Activated T-helper 2 cell treated with anti-CD3 and anti-CD28 coated beads, Interferon-gamma antibody, Interleukin-2, Interleukin-4, amounts not matched to agents 10 μg/mL and 5 μg/mL and 100 μg/mL, durations not matched to agents 14 hours and 24 hours and 36 hours (primary cell): ENCODE measurements at regions not wholly inside any gene's neighbourhood (a gene's known extent, or its start where the extent isn't known, plus 50 kb on each side); places are given as distances from the start of the nearest gene placed in this dataset.

Source experiments
- DNase-seq: peaks from one replicate; pipeline ENCODE4 v3.0.0; 2021; ENCODE audit warnings: low spot score
- H3K27ac Mint-ChIP-seq: one replicate; pipeline ENCODE4 v1.8.0; 2021; ENCODE audit warnings: mixed read lengths
- H3K27me3 Mint-ChIP-seq: one replicate; pipeline ENCODE4 v1.8.0; 2021; ENCODE audit warnings: low read depth, mixed read lengths
- H3K36me3 Mint-ChIP-seq: one replicate; pipeline ENCODE4 v1.8.0; 2021; ENCODE audit warnings: low read depth, mixed read lengths
- H3K4me1 Mint-ChIP-seq: one replicate; pipeline ENCODE4 v1.8.0; 2021; ENCODE audit warnings: low read depth, mixed read lengths
- H3K4me3 Mint-ChIP-seq: one replicate; pipeline ENCODE4 v1.8.0; 2021; ENCODE audit warnings: low read depth, mild to moderate bottlenecking, moderate library complexity, mixed read lengths
- H3K9me3 Mint-ChIP-seq: one replicate; pipeline ENCODE4 v1.8.0; 2021; ENCODE audit warnings: mixed read lengths
- intact Hi-C: fragments of 100-400 bp; cut with micrococcal nuclease; formaldehyde crosslinking; loops from one replicate; pipeline ENCODE4 v1.15.1; 2023

DNA sequence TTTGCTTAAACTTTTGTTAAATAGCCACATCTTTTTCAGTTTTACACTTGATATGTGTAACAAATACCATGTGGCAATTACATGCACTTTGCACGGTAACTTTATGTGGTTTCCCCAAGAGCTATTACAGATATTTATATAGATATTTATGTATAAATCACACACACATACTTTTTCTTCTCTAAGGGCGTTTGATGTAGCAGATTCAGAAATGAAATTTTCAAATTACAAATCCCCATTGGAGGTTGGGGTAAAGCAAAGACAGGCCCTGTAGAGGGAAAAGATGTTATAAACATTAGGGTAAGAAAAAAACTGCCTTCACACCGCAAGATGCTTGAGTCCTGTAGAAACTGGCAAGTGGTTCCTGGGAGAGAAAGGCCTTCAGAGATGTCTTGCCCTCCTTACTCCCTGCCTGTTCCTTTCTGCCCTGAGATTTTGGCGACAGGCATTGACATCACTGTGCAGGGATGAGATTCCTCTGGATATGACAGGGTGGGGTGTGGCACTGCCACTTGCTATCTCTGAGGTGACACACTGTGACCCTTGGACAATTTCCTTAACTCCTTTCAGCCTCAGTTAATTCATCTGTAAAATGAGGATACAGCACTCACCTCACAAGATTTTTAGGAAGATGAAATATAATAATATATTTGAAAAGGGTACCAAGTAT, 177.9 kb upstream of the TUT7 start:
- no peaks in the 10 kb centered on the region for H3K36me3 Mint-ChIP-seq
- H3K27me3 Mint-ChIP-seq, result no peaks in the 10 kb centered on the region
- no peak overlapping the region for H3K4me3 Mint-ChIP-seq
- intact Hi-C loops, result no loop called here
- no peaks in the 10 kb centered on the region for H3K9me3 Mint-ChIP-seq
- DNase-seq, result no peak
- H3K4me1 Mint-ChIP-seq, result no peaks in the 10 kb centered on the region
- H3K27ac Mint-ChIP-seq, result no peak overlapping the region

DNA sequence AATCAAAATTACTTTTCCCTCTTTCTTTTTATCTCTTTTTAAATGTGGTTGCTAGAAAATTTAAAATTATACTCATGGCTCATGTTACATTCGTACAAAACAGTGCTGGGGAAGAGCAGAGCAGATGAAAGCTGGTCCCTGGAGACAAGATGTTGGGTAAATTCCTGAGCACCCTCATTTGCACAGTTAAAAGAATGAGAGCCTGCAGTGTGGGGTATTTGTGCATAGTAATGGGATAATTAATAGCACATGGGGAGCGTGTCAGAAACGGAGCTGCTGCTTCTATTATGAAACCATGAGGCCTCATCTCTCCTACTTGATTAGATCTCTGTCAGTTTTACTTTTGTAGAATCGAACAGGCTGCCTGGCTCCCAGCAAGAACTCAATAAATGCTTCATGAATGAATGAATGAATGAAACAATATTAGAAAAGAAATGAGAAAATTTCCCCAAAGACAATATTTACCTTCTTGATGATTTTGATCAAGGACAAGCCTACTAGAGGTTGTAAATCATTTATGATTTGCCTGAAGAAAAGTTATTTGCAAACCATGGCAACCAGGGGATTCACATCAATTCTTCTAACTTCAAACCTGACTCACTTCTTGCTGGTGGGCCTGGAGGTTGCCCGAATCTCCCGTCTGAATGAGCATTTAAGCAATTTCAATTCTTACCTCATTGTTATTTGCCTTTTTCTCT, 177.2 kb upstream of the TUT7 start:
- Mint-ChIP-seq H3K4me1 (no peaks in the 10 kb centered on the region), H3K36me3 (no peaks in the 10 kb centered on the region), H3K27ac (no peak overlapping the region), H3K4me3 (no peak overlapping the region), H3K27me3 (no peaks in the 10 kb centered on the region), H3K9me3 (no peaks in the 10 kb centered on the region)
- intact Hi-C loops, result no loop called here
- DNase-seq, result no peak

GRCh38 chr9:86529496-86530275, 175.5 kb upstream of the TUT7 start:
- no peak overlapping the region for H3K27ac Mint-ChIP-seq
- no peak overlapping the region for H3K4me3 Mint-ChIP-seq
- no peaks in the 10 kb centered on the region for H3K36me3 Mint-ChIP-seq
- no peaks in the 10 kb centered on the region for H3K27me3 Mint-ChIP-seq
- H3K9me3 Mint-ChIP-seq, result no peaks in the 10 kb centered on the region
- no peaks in the 10 kb centered on the region for H3K4me1 Mint-ChIP-seq
- DNase-seq, result no peak
- intact Hi-C loops, result no loop called here

- no peaks in the 10 kb centered on the region for H3K27me3 Mint-ChIP-seq
- intact Hi-C loops, result no loop called here
- H3K4me1 Mint-ChIP-seq, result no peaks in the 10 kb centered on the region
- H3K36me3 Mint-ChIP-seq, result no peaks in the 10 kb centered on the region
- H3K4me3 Mint-ChIP-seq, result no peak overlapping the region
- no peak for DNase-seq
- H3K27ac Mint-ChIP-seq, result no peak overlapping the region
- no peaks in the 10 kb centered on the region for H3K9me3 Mint-ChIP-seq
Observed at GRCh38 chr9:86526021-86526420, 171.8 kb upstream of the TUT7 start.

DNA sequence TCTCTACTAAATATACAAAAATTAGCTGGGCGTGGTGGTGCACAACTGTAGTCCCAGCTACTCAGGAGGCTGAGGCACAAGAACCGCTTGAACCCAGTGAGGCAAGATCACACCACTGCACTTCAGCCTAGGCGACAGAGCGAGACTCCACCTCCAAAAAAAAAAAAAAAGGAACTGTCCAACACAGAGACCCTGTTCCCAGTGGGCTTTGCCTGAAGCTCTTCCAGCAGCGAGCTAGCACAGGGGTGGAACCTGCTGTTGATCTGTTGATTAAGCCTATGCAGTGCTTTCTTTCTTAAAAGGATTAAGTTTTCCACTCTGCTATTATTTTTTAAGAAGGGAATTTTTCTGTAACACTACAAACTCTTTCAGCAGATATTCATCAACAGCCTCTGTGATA, 171.0 kb upstream of the TUT7 start:
- no peaks in the 10 kb centered on the region for H3K36me3 Mint-ChIP-seq
- no peaks in the 10 kb centered on the region for H3K9me3 Mint-ChIP-seq
- H3K27me3 Mint-ChIP-seq, result no peaks in the 10 kb centered on the region
- H3K4me1 Mint-ChIP-seq, result no peaks in the 10 kb centered on the region
- intact Hi-C loops, result no loop called here
- DNase-seq, result no peak
- no peak overlapping the region for H3K27ac Mint-ChIP-seq
- H3K4me3 Mint-ChIP-seq, result no peak overlapping the region

DNA sequence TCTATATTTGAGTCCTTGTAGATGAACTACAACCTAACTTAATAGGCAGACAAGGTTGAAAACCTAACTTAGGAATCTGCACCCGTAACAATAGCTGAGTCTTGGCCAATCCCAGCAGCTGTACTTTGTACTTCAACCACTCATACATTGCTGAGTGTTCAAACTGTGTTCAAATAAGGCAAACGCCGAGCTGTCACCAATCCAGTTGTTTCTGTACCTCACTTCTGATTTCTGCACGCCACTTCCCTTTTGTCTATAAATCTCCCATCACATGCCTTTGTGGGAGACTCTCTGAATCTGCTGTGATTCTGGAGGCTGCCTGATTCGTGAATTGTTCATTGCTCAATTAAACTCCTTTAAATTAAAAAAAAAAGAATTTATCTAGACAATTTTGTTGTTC, 167.8 kb upstream of the TUT7 start:
- Mint-ChIP-seq H3K4me3 (no peak overlapping the region), H3K27ac (no peak overlapping the region), H3K9me3 (no peaks in the 10 kb centered on the region), H3K4me1 (no peaks in the 10 kb centered on the region), H3K27me3 (no peaks in the 10 kb centered on the region), H3K36me3 (no peaks in the 10 kb centered on the region)
- DNase-seq, result no peak
- intact Hi-C loops, result no loop called here

DNA sequence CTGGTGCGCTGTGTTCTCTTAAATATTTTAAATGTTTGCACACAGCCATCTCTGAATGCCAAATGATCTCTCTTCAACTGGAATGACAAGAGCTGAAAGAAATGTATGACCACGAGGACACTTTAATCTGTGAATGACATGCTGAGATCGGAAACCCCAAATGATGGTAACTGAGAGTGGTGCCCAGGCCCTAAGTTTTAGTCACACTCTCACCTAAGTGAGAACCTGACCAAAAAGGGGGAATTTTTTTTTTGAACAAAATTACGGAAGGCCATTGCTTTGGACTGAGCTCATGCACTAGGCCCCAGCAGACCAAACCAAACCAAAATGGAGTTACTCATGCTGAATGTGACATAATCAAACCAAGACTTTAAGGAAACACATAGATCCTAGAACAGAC, 167.1 kb upstream of the TUT7 start:
- intact Hi-C loops, result no loop called here
- H3K36me3 Mint-ChIP-seq, result no peaks in the 10 kb centered on the region
- H3K27ac Mint-ChIP-seq, result no peak overlapping the region
- H3K4me1 Mint-ChIP-seq, result no peaks in the 10 kb centered on the region
- DNase-seq, result no peak
- H3K4me3 Mint-ChIP-seq, result no peak overlapping the region
- no peaks in the 10 kb centered on the region for H3K9me3 Mint-ChIP-seq
- H3K27me3 Mint-ChIP-seq, result no peaks in the 10 kb centered on the region

- H3K27me3 Mint-ChIP-seq, result peaks cover 4% of the 10 kb centered on the region
- H3K27ac Mint-ChIP-seq, result no peak overlapping the region
- H3K36me3 Mint-ChIP-seq, result no peaks in the 10 kb centered on the region
- H3K9me3 Mint-ChIP-seq, result no peaks in the 10 kb centered on the region
- intact Hi-C loops, result no loop called here
- DNase-seq, result no peak
- H3K4me3 Mint-ChIP-seq, result no peak overlapping the region
- H3K4me1 Mint-ChIP-seq, result no peaks in the 10 kb centered on the region
Observed at GRCh38 chr9:86519066-86519615, 164.9 kb upstream of the TUT7 start.

DNA sequence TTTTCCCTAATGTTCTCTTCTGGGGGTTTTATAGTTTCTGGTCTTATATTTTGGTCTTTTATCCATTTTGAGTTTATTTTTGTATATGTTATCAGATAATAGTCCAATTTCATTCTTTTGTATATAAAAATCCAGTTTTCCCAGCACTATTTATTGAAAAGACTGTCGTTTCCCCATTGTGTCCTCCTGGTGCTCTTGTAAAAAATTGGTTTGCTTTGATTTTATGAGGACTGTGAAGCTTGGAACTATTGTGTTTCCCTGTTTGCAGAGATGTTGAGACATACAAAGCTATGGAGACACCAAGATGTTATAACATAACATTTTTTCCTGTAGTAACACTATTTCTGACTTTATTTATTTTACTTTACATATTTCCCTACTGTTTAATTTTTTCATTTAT, 163.3 kb upstream of the TUT7 start:
- intact Hi-C loops, result no loop called here
- no peak overlapping the region for H3K27ac Mint-ChIP-seq
- no peak for DNase-seq
- H3K9me3 Mint-ChIP-seq, result no peaks in the 10 kb centered on the region
- H3K4me1 Mint-ChIP-seq, result no peaks in the 10 kb centered on the region
- H3K36me3 Mint-ChIP-seq, result no peaks in the 10 kb centered on the region
- H3K27me3 Mint-ChIP-seq, result peaks cover 4% of the 10 kb centered on the region
- no peak overlapping the region for H3K4me3 Mint-ChIP-seq

DNA sequence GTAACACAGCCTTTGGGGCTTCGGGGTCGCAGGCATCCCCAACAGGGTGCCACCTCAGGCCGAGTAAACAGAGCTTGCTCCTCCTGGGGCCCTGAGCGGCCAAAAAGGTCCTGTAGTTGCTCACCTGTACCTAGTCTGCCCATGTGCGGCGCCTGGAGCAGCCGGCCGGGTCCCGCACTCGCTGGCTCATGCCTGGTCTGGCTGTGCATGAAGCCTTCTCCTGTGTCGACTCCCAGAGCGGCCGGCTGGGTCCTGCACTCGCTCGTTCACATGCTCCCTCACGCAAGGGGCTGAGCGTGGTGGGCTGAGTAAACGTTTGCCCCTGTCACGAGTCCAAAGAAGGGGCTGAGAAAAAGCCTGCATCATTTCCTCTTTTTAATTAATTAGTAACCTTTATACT, 162.4 kb upstream of the TUT7 start:
- Mint-ChIP-seq H3K36me3 (no peaks in the 10 kb centered on the region), H3K9me3 (no peaks in the 10 kb centered on the region), H3K4me1 (no peaks in the 10 kb centered on the region), H3K4me3 (no peak overlapping the region), H3K27me3 (peaks cover 4% of the 10 kb centered on the region), H3K27ac (no peak overlapping the region)
- intact Hi-C loops, result no loop called here
- no peak for DNase-seq

DNA sequence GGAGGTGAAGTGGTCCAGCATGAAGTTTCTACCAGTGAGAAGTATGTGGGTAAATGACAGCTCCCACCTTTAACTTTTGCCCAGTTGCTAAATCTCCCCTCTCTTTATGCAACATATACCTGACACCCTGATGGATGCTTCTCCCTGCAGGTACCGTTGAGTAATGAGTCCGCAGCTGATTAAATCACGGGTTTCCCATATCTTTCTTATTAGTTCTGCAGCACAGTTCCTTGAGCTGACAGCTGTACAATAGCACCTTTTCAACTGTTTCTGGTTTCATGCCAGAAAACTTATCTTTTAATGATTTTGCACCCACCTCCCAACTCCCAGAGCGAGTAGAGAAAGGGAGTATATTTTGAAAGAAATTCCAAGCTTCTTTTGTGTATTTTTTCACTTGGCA, 161.0 kb upstream of the TUT7 start:
- H3K36me3 Mint-ChIP-seq, result no peaks in the 10 kb centered on the region
- DNase-seq, result no peak
- no peaks in the 10 kb centered on the region for H3K4me1 Mint-ChIP-seq
- H3K4me3 Mint-ChIP-seq, result no peak overlapping the region
- intact Hi-C loops, result no loop called here
- H3K9me3 Mint-ChIP-seq, result no peaks in the 10 kb centered on the region
- peaks cover 4% of the 10 kb centered on the region for H3K27me3 Mint-ChIP-seq
- H3K27ac Mint-ChIP-seq, result no peak overlapping the region

- intact Hi-C loops, result no loop called here
- no peak for DNase-seq
Observed at GRCh38 chr9:86513429-86513828, 159.2 kb upstream of the TUT7 start.

DNA sequence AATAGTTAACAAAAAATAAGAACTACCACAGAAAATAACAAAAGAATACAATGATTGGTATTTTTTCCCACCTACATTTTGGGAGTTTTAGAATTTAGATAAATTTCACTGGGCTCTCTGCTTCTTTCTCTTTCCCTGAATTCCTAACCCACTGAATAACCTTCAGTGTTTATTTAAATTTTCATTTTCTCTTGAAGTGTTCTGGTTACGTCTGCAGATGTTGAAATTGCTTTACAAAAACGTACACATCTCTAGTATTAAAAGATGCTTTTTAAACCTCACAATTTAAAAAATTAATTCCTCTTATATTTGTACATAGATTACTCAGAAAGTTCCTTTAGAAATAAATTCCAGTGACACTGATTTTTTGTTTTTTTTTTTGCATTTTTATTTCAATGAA, 158.7 kb upstream of the TUT7 start:
- intact Hi-C loops, result no loop called here
- no peak overlapping the region for H3K27ac Mint-ChIP-seq

More at GRCh38 chr9:86513429-86513828, 159.2 kb upstream of the TUT7 start:
- Mint-ChIP-seq H3K27me3 (peaks cover 4% of the 10 kb centered on the region), H3K27ac (no peak overlapping the region), H3K9me3 (no peaks in the 10 kb centered on the region), H3K4me1 (no peaks in the 10 kb centered on the region), H3K4me3 (no peak overlapping the region), H3K36me3 (no peaks in the 10 kb centered on the region)

More for the DNA sequence above, 158.7 kb upstream of the TUT7 start:
- Mint-ChIP-seq H3K9me3 (no peaks in the 10 kb centered on the region), H3K27me3 (peaks cover 4% of the 10 kb centered on the region), H3K36me3 (no peaks in the 10 kb centered on the region), H3K4me3 (no peak overlapping the region), H3K4me1 (no peaks in the 10 kb centered on the region)
- DNase-seq, result no peak
